ENCODE measurements at regions not wholly inside any gene's neighbourhood (a gene's known extent, or its start where the extent isn't known, plus 50 kb on each side); places are given as distances from the start of the nearest gene placed in this dataset.

DNA sequence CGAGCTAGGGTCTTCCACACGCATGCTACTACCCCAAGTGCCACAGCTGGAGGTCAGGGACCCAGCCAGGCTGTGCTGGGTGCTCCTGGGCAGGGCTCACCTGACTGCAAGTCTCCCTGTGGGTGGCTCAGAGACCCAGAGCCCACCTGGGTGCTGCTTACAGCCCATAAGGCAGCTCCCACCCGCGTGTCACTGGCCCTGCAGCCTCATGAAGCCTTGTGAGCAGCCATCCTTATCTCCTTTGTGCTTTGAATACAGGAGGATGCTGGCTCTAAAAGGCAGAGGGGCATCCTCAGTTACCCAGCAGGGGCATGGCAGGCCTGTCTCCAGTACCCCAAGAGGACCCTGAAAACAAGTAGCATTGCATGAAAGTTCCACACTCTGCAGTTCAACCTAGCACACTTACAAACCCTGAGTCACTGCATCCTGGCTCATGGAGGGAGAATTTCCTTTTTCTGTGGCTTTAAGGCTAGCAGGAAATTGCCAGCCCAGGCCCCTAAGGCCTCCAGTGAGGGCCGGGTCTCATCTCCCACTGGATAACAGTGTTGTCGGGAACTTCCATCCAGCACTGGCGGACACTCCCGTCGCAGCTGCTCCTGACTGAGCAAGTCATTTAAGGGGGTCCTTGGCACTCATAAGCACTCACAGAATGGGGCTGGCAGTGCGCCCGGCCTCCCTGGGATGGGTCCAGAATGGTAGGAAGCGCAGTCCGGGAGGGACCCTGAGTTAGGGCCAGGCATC, 137.1 kb downstream of the RPIA start:
- H3K4me3 ChIP-seq (ENCODE audit: low read length): no peak overlapping the region
- no peak for TF ChIP-seq ZNF274 (IDR thresholded peaks at IDR 0.05; ENCODE audit: low read depth, low read length)

DNA sequence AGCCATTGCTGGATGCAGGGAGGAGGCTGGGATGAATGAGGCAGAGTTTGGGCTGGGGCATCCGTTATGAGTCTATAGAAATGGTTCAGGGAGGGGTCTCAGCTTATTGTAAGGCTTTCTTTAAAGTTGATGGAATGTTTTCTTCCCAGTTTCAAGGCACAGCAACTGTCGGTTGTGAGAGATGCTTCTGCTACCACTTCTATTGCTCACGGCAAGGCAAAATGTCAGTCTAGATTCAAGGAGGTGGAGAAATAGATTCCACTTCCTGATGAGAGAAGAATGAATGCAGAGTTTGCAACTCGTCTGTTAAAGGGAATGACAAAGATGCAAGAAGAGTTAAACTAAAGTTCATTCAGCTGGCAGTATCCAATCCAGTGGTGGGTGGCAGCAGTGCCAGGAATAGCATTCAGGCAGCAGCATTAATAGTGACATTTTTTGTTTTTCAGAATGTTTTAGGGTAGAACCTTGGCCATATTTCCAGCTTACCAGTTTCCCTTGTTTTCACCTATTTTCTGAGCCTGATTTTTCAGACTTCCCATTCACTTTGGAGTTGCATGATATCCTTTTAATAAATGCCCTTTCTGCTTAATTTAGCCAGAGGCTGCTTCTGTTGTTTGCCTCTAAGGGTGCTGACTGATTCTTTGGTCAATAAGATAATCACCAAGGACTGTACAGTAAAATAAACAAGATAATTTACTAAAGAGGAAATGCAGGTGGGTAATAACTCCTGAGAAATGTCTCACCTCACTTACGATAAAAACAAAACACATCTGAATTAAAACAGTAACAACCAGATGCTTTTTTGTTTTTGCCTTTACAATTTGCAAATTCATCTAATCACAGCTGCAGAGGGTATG, 138.4 kb downstream of the RPIA start:
- H3K4me3 ChIP-seq (ENCODE audit: low read length): no peak overlapping the region
- TF ChIP-seq ZNF274 (IDR thresholded peaks at IDR 0.05; ENCODE audit: low read depth, low read length): no peak

DNA sequence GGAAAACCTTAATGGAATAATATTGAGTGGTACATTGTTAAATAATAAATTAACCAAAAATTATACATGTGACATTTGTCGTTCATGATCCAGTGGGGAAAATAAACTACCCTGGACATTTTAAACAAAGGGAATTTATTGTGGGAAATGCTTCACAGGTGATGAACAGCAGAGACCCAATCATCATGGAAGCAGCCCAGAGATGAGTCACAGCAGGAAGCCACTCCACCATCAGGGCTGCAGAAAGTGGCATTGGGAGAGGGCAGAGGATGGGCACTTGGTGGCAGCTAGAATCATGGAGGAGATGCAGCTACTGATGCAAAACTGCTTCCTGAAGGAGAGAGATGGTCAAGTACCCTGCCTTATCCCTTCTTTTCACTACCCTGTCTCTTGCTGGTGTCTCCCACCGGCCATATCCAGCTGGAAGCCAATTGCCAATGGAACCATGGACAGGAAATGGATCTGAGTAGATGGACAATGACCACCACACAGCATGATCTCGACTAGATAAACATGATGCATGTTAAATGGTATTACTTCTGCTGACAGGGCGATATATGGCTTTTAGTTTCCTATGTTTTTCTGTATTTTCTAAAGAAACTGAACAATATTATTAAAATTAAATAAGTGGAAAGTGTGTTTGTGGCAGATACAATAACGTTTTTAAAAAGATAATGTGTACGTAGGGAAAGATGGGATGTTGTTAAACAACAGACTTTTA, 139.8 kb downstream of the RPIA start:
- no peak for TF ChIP-seq ZNF274 (IDR thresholded peaks at IDR 0.05; ENCODE audit: low read depth, low read length)
- no peak overlapping the region for H3K4me3 ChIP-seq (ENCODE audit: low read length)

DNA sequence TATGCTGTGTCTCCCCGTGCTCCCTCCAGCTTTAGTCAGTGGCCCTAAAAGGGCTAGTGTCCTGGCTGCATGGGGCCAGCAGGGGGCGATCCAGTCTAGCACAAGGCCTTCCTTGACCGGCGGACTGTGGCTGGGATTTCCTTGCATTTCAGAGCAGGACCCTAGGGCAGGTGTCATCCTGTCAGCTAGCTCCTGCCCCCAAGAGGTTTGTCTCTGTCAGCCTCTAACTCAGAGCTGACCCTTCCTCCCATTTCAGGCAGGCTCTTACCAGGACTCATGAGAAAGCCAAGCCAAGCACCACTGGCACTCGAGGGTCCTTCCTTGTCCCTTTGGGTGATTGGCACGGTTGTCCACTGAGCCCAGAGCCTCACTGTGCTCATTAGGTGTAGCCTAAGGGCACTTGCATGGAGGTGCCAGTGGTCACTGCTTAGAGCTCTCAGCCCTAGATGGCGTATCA, 140.3 kb downstream of the RPIA start:
- no peak overlapping the region; the same call in 1 of the 2 replicates for H3K4me3 ChIP-seq (ENCODE audit: low read length)
- TF ChIP-seq ZNF274 (IDR thresholded peaks at IDR 0.05; ENCODE audit: low read depth, low read length): no peak

DNA sequence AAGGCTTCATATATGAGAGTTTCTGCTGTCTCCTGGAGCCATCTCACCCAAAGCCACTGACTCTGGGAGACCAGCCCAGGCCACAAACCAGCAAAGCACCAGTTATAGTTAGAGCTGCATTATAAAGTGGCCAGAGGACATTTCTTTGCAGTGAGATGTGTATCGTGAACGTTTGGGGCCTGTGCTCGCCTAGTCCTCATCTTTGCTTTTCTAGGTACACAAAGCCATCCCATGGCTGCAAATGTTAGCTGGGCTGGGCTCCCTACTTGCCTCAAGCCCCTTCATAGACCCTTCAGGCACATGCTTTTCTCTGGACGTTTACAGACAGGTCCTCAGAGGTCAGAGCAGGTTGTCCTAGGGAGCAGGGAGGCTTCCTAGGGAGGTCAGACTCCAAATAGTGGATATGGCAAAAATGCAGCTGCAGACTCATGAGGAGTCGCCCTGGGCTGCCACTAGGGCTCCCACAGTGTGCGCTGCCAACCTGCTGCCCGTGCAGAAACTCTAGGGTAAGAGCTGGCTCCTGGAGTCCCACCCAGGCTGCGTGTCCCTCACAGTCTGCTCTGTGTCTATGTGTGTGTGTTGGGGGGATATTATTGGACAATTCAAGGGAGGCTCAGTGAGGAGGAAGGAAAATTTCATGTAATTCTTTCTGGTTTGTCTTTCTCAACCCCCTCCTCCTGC, 141.0 kb downstream of the RPIA start:
- no peak overlapping the region; the same call in 1 of the 2 replicates for H3K4me3 ChIP-seq (ENCODE audit: low read length)

DNA sequence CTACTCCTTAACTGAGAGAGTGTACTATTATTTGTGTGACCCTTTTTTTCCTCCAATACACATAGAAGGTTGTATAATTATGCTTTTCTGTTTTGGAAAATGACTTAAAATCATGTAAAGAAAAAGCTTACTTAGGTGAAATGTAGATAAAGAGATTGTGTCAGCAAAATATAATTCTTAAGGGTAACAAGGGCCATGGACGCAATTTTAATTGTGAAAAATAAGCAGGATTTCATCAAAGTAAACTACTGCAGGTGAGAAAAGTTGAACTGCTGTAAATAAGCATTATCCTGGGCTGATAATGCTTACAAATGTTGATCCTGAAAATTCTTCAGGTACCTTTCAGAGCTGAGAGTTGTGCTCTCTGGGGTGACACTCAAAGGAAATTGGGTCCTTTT, 141.5 kb downstream of the RPIA start:
- TF ChIP-seq ZNF274 (IDR thresholded peaks at IDR 0.05; ENCODE audit: low read depth, low read length): no peak
- no peak overlapping the region; the same call in 1 of the 2 replicates for H3K4me3 ChIP-seq (ENCODE audit: low read length)

More for the DNA sequence above, 141.0 kb downstream of the RPIA start:
- TF ChIP-seq ZNF274 (IDR thresholded peaks at IDR 0.05; ENCODE audit: low read depth, low read length): no peak

DNA sequence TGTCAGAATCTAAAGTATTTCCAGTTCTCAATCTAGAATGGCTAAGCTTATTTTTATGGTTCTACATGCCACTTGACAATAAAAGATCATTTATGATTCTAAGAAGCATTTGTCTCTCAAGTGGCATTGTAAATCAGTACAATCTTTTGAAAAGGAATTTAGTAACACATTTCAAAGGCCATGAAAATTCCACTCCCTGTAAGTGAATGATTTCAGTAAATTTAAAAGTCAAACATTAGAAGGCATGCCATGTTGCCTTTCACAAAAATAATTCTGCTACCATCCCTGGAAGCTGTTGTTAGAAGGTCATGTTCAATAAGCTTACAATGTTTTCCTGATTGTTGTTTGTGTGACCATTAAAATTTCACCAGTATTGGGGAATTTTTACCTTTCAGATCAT, 142.9 kb downstream of the RPIA start:
- H3K4me3 ChIP-seq (ENCODE audit: low read length): no peak overlapping the region
- TF ChIP-seq ZNF274 (IDR thresholded peaks at IDR 0.05; ENCODE audit: low read depth, low read length): no peak

DNA sequence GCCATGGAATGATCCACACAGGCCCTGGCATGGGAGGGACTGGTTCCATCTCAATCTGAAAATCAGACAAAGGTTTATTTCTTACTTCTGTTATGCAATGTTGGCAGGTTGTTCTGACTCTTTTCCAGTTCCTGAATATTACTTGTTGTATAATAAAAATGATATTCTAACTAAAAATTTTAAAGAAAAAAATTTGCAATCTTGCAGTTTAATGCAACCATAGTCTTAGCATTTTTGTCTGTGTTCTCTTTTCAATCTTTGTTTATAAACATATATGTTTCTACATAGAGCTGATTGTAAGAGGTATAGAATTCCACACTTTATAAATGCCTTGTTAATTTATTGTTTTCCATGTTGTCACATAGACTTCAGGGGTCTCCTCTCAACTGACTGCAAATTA, 143.4 kb downstream of the RPIA start:
- no peak overlapping the region for H3K4me3 ChIP-seq (ENCODE audit: low read length)
- TF ChIP-seq ZNF274 (IDR thresholded peaks at IDR 0.05; ENCODE audit: low read depth, low read length): no peak

DNA sequence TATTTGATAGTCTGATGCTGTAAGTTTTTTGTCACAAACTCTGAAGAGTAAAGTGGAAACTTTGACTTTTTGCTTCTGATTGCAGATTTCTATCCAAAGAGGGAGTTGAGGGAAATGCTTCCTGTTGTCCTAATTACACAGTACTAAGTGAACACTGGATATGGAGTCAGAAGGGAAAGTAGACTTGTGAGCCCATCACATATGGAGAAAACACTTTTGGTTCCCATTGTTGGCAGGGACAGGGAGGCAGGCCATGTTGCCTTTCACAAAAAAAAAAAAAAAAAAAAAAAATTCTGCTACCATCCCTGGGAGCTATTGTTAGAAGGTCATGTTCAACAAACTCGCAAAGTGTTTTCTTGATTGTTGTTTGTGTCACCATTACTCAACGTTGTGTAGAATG, 144.3 kb downstream of the RPIA start:
- no peak overlapping the region for H3K4me3 ChIP-seq (ENCODE audit: low read length)
- TF ChIP-seq ZNF274 (IDR thresholded peaks at IDR 0.05; ENCODE audit: low read depth, low read length): no peak

DNA sequence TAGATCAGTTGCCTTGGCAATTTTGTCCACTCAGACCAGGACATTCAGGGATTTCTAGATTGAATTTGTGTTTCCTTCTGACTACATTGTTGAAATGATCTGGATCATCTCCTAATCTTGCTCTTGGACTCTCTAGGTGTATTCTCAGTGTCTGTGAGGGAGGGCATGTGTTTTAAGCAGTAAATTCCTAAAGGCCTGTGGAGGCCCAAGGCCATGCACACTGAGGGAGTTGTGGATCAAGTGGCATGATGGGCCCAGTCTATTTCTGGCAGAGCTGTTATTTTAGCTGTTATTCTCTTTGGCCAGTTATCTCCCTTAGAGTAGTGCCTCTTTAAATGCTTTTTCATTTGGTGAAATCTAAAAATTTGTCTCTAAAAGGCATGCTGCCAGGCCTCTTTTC, 144.9 kb downstream of the RPIA start:
- TF ChIP-seq ZNF274 (IDR thresholded peaks at IDR 0.05; ENCODE audit: low read depth, low read length): no peak
- H3K4me3 ChIP-seq (ENCODE audit: low read length): no peak overlapping the region

DNA sequence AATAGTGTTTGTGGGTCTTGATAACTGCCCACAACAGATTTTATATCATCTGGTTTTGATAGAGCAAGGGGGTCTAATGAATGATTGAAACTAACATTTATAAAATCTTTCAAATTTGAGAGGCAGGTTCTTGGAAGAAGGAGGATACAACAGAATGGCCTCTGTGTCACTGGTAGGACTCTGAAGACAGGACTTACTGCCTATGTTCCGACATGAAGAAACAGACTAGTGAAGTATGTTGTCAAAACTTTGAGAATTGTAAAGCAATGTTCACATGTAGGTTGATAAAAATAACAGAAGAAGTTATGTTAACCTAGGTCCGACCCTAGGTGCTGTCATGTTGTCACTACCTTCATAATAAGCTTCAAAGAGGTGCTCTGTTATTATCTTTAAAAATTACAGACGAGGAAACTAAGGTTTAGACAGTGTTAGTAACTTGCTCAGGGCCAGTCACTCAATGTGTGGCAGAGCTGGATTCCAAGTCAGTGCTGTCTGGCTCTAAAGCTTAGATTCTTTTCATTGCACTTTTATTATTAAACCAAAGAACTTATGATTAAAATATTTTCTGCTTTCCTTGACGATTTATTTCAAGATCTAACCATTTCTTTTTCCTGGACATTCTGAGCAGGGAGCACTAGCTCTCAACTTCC, 146.2 kb downstream of the RPIA start:
- TF ChIP-seq ZNF274 (IDR thresholded peaks at IDR 0.05; ENCODE audit: low read depth, low read length): no peak
- H3K4me3 ChIP-seq (ENCODE audit: low read length): no peak overlapping the region

DNA sequence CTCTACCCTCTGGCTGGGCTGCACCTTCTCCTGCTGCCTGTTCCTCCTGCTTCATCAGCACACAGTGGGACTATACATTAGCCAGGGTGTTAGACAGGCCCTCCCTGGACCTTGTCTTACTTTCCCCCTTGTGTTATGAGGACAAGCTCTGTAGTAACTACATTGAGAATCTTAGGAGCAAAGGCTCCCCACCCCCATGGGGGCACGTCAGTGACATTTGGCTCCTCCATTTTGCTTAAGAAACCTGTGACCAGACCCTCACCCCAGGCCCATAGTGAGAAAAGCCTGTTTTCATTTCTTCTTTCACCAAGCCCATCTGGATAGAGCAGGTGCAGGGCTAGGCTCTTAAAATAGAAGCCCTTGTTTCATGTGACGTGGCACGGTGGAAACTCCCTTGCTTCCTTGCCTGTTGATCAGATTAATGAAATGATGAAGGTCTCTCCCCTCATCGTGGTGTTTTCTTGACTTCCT, 146.7 kb downstream of the RPIA start:
- no peak for TF ChIP-seq ZNF274 (IDR thresholded peaks at IDR 0.05; ENCODE audit: low read depth, low read length)
- H3K4me3 ChIP-seq (ENCODE audit: low read length): no peak overlapping the region

DNA sequence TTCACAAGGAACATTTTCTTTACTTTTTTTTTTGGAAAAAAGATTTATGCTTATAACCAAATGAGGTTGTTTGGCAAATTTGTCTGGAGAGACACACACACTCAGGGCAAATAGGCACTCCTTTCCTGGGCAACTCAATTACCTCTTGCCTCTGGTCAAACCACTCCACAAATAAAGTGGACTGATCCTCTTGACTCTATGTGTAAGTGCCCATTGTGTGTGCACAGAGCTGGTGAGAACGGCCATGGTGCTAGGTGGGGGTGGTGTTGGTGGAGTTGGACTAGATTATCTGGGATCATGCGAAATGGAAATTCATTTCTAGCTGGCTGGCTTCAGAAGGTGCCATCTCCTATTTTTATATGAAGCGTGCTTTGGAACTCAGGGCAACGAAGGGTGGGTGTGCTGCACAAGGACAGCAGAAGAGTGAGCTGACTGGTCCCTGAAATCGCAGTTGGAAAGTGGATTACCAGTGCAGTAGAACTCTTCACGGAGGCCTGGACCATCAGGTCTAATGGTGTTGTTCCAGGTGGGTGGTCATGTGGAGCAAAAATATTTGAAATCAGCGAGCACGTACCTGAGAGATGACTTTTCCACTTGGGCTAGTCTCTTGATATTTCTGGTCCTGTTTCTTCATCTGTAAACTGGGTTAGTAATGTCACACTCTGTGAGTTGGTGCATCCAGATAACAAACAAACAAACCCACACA, 149.9 kb downstream of the RPIA start:
- TF ChIP-seq ZNF274 (IDR thresholded peaks at IDR 0.05; ENCODE audit: low read depth, low read length): no peak
- H3K4me3 ChIP-seq (ENCODE audit: low read length): no peak overlapping the region; the same call in 1 of the 2 replicates
